NB4 (cell line): ENCODE measurements at regions not wholly inside any gene's neighbourhood (a gene's known extent, or its start where the extent isn't known, plus 50 kb on each side); places are given as distances from the start of the nearest gene placed in this dataset.

Experiments used
- CTCF ChIP-seq: IDR thresholded peaks from one replicate; pipeline ENCODE4 v1.5.1; 2012; ENCODE audit warnings: low read depth, low read length
- MAX ChIP-seq: IDR thresholded peaks from 2 replicates; pipeline ENCODE4 v1.6.1; 2011; ENCODE audit warnings: low read depth, low read length
- MYC ChIP-seq: IDR thresholded peaks from 2 replicates; pipeline ENCODE4 v1.6.1; 2011; ENCODE audit warnings: low read depth, low read length
- POLR2A ChIP-seq: IDR thresholded peaks from 2 replicates; pipeline ENCODE4 v1.6.1; 2011; ENCODE audit warnings: mild to moderate bottlenecking; ENCODE audit not compliant: insufficient read length; ENCODE audit errors: extremely low read depth

GRCh38 chr14:30235485-30235884, 307.8 kb upstream of the PRKD1 start:
- TF ChIP-seq CTCF = no peak
- TF ChIP-seq POLR2A = no peak
- TF ChIP-seq MYC = no peak
- TF ChIP-seq MAX = no peak
